Panc1 (cell line): ENCODE measurements at regions not wholly inside any gene's neighbourhood (a gene's known extent, or its start where the extent isn't known, plus 50 kb on each side); places are given as distances from the start of the nearest gene placed in this dataset.

Source experiments
- ATAC-seq: fragments of 200-7000 bp; cut with Tn5 transposase; 2 replicates; pipeline ENCODE4 v1.9.1; 2020; ENCODE audit warnings: mild to moderate bottlenecking, moderate library complexity
- BruUV-seq: library from RNA; stranded (reverse); fragments of 400-500 nt; replicated peaks from 2 replicates; lab custom pipeline; 2021; lab: Mats Ljungman, UMichigan
- CTCF ChIA-PET: fragments of 300-600 bp; sonication (Branson Sonifier 250); formaldehyde crosslinking; loops from one replicate; lab custom pipeline; 2022; ENCODE audit warnings: antibody characterized with exemption; lab: Charles Lee
- POLR2A ChIA-PET: fragments of 300-600 bp; sonication (Branson Sonifier 250); formaldehyde crosslinking; loops from one replicate; lab custom pipeline; 2022; ENCODE audit warnings: antibody characterized with exemption; lab: Charles Lee
- DNase-seq: peaks from one replicate; pipeline ENCODE4 v3.0.0-alpha.2; 2010; ENCODE audit warnings: low read depth, low spot score
- H3K27ac ChIP-seq: 2 replicates; pipeline ENCODE4 v1.5.1; 2011; ENCODE audit warnings: mild to moderate bottlenecking, low read length, inconsistent platforms
- H3K27me3 ChIP-seq: fragments of 200-500 bp; sonication (Bioruptor generic); 2 replicates; pipeline ENCODE4 v1.6.0; 2014; ENCODE audit warnings: low read length, inconsistent platforms; ENCODE audit not compliant: control insufficient read depth, insufficient read depth
- H3K36me3 ChIP-seq: fragments of 200-500 bp; sonication (Bioruptor generic); 2 replicates; pipeline ENCODE4 v1.5.1; 2014; ENCODE audit warnings: inconsistent platforms, mild to moderate bottlenecking, low read length, moderate library complexity; ENCODE audit not compliant: control insufficient read depth, insufficient read depth
- H3K4me1 ChIP-seq: 2 replicates; pipeline ENCODE4 v1.5.1; 2011; ENCODE audit warnings: inconsistent platforms, mild to moderate bottlenecking, low read length, moderate library complexity; ENCODE audit not compliant: control insufficient read depth, insufficient read depth
- H3K4me3 ChIP-seq, 2 experiments: 2 replicates each; pipeline ENCODE4 v1.5.1; 2011 to 2012; ENCODE audit warnings: low read depth in 2 of 2, low read length in 2 of 2, mild to moderate bottlenecking in 2 of 2, inconsistent platforms in 1 of 2, moderate library complexity in 1 of 2
- H3K9me3 ChIP-seq: fragments of 200-500 bp; sonication (Bioruptor generic); 2 replicates; pipeline ENCODE4 v1.5.1; 2014; ENCODE audit warnings: low read depth, mild to moderate bottlenecking, inconsistent platforms, low read length, moderate library complexity; ENCODE audit not compliant: control insufficient read depth, insufficient read depth
- POLR2AphosphoS5 ChIP-seq: IDR thresholded peaks from 2 replicates; pipeline ENCODE4 v1.6.1; 2012; ENCODE audit warnings: mild to moderate bottlenecking, low read depth, low read length, moderate library complexity
- REST ChIP-seq, 2 experiments: IDR thresholded peaks; 2 replicates each; pipeline ENCODE4 v1.6.1; 2011 to 2012; ENCODE audit warnings: low read depth in 2 of 2, control low read depth in 1 of 2, low read length in 1 of 2, mild to moderate bottlenecking in 1 of 2, moderate library complexity in 1 of 2; ENCODE audit not compliant: insufficient read depth in 1 of 2
- SIN3A ChIP-seq: IDR thresholded peaks from 2 replicates; pipeline ENCODE4 v1.6.1; 2012; ENCODE audit warnings: low read depth, mild to moderate bottlenecking, low read length, moderate library complexity, borderline replicate concordance; ENCODE audit not compliant: insufficient read depth
- TCF7L2 ChIP-seq: IDR thresholded peaks from 2 replicates; pipeline ENCODE4 v1.6.1; 2011; ENCODE audit warnings: mild to moderate bottlenecking, low read depth, low read length, inconsistent platforms
- in situ Hi-C: cut with HindIII; loops from 2 replicates; pipeline ENCODE4 v1.10.0; 2016; ENCODE audit warnings: low sequenced_read_pairs, low pct_unique_long_range_greater_than_20kb
- intact Hi-C: fragments of 100-400 bp; cut with micrococcal nuclease; formaldehyde crosslinking; loops from one replicate; pipeline ENCODE4 v1.10.0; 2022; ENCODE audit not compliant: unreplicated experiment
- TF ChIP-seq, protein P1 (sequence below): fragments of 450-650 bp; IDR thresholded peaks from 2 replicates; pipeline ENCODE4 v1.5.1; 2017; ENCODE audit warnings: mild to moderate bottlenecking

- Histone ChIP-seq H3K27me3 (no peaks in the 10 kb centered on the region), H3K27ac (no peak overlapping the region), H3K36me3 (no peaks in the 10 kb centered on the region), H3K4me3 (no peak overlapping the region), H3K4me1 (no peaks in the 10 kb centered on the region), H3K9me3 (no peaks in the 10 kb centered on the region)
- ATAC-seq (no peak), DNase-seq (no peak)
- ChIA-PET CTCF (no interaction called here), POLR2A (no interaction called here)
- BruUV-seq: no TSS peak
- in situ Hi-C loops (no loop called here), intact Hi-C loops (no loop called here)
- no peak for TF ChIP-seq SIN3A
- no peak for TF ChIP-seq REST (IDR thresholded peaks at IDR 0.05; ENCODE audit: insufficient read depth in 1 of 2, low read depth in 2 of 2, low read length in 1 of 2)
- TF ChIP-seq TCF7L2: no peak
- no peak for TF ChIP-seq POLR2AphosphoS5
- TF ChIP-seq, protein P1, sequence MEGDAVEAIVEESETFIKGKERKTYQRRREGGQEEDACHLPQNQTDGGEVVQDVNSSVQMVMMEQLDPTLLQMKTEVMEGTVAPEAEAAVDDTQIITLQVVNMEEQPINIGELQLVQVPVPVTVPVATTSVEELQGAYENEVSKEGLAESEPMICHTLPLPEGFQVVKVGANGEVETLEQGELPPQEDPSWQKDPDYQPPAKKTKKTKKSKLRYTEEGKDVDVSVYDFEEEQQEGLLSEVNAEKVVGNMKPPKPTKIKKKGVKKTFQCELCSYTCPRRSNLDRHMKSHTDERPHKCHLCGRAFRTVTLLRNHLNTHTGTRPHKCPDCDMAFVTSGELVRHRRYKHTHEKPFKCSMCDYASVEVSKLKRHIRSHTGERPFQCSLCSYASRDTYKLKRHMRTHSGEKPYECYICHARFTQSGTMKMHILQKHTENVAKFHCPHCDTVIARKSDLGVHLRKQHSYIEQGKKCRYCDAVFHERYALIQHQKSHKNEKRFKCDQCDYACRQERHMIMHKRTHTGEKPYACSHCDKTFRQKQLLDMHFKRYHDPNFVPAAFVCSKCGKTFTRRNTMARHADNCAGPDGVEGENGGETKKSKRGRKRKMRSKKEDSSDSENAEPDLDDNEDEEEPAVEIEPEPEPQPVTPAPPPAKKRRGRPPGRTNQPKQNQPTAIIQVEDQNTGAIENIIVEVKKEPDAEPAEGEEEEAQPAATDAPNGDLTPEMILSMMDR: no peak
These were observed 459.7 kb downstream of the GRXCR1 start for GRCh38 chr4:43351970-43352806.

GRCh38 chr4:43352859-43353258, 460.3 kb downstream of the GRXCR1 start:
- ChIA-PET CTCF (no interaction called here), POLR2A (no interaction called here)
- H3K4me1 ChIP-seq: no peaks in the 10 kb centered on the region
- no peaks in the 10 kb centered on the region for H3K9me3 ChIP-seq
- no peak overlapping the region for H3K4me3 ChIP-seq
- no peak for TF ChIP-seq TCF7L2
- TF ChIP-seq, protein P1: no peak
- TF ChIP-seq SIN3A: no peak
- H3K36me3 ChIP-seq: no peaks in the 10 kb centered on the region
- no peak overlapping the region for H3K27ac ChIP-seq
- intact Hi-C loops (no loop called here), in situ Hi-C loops (no loop called here)
- H3K27me3 ChIP-seq: no peaks in the 10 kb centered on the region
- no TSS peak for BruUV-seq
- ATAC-seq (no peak), DNase-seq (no peak)
